Fibroblast of lung (primary cell): ENCODE measurements at regions not wholly inside any gene's neighbourhood (a gene's known extent, or its start where the extent isn't known, plus 50 kb on each side); places are given as distances from the start of the nearest gene placed in this dataset.

Experiments used
- EZH2 ChIP-seq: IDR thresholded peaks from 2 replicates; pipeline ENCODE4 v1.5.1; 2012; ENCODE audit warnings: low read length, control low read depth, mild to moderate bottlenecking; ENCODE audit errors: missing control alignments
- TF ChIP-seq, protein P1 (sequence below), 2 donors: IDR thresholded peaks in 1 of 2; conservative IDR thresholded peaks in 1 of 2; 1 replicate in 1 of 2; 2 replicates in 1 of 2; pipeline ENCODE4 v1.5.1; 2011 to 2012; ENCODE audit warnings: low read length in 2 of 2, control low read depth in 1 of 2, inconsistent platforms in 1 of 2, low read depth in 1 of 2, mild to moderate bottlenecking in 1 of 2

DNA sequence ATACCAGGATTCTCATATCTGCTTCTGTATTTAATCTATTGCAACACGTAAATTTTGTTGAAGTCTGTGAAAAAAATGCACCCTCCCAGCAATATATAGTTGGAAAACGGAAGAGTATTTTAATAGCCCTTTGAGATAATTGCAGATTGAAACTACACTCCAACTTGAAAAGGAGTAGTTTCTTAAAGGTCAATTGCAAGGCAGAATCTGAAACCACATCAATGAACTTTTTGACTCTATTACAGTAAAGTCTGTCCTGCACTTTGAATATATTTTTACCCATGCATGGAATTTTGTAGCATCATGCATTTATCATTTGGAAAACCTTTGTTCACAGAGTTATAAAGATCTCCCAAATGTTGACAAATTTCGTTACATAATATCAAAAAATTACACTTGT is 311.6 kb upstream of the NREP start:
- no peak for TF ChIP-seq EZH2
- TF ChIP-seq, protein P1, sequence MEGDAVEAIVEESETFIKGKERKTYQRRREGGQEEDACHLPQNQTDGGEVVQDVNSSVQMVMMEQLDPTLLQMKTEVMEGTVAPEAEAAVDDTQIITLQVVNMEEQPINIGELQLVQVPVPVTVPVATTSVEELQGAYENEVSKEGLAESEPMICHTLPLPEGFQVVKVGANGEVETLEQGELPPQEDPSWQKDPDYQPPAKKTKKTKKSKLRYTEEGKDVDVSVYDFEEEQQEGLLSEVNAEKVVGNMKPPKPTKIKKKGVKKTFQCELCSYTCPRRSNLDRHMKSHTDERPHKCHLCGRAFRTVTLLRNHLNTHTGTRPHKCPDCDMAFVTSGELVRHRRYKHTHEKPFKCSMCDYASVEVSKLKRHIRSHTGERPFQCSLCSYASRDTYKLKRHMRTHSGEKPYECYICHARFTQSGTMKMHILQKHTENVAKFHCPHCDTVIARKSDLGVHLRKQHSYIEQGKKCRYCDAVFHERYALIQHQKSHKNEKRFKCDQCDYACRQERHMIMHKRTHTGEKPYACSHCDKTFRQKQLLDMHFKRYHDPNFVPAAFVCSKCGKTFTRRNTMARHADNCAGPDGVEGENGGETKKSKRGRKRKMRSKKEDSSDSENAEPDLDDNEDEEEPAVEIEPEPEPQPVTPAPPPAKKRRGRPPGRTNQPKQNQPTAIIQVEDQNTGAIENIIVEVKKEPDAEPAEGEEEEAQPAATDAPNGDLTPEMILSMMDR (conservative IDR thresholded peaks at IDR 0.05 in 1 of 2, IDR thresholded peaks at IDR 0.05 in 1 of 2; ENCODE audit: low read depth in 1 of 2, low read length in 2 of 2): no peak
